A673 (cell line): ENCODE measurements at regions not wholly inside any gene's neighbourhood (a gene's known extent, or its start where the extent isn't known, plus 50 kb on each side); places are given as distances from the start of the nearest gene placed in this dataset.
"Not testable (repeated sequence)": the region's sequence is repeated elsewhere in the genome, so short reads cannot be mapped to it uniquely, and the experiment has no call there.

Experiments used
- CTCF ChIP-seq: fragments of 300-800, 200-600 bp; sonication (generic); conservative IDR thresholded peaks from 2 replicates; pipeline ENCODE4 v1.5.1; 2017; ENCODE audit warnings: low read depth, mild to moderate bottlenecking, antibody characterized with exemption, low read length, moderate library complexity, mixed read lengths
- EZH2 ChIP-seq: fragments of 200-600 bp; sonication (generic); IDR thresholded peaks from 2 replicates; pipeline ENCODE4 v1.6.1; 2017; ENCODE audit warnings: borderline replicate concordance, low read depth, mild to moderate bottlenecking, mixed read lengths, antibody characterized with exemption, low read length; ENCODE audit not compliant: poor library complexity, severe bottlenecking

DNA sequence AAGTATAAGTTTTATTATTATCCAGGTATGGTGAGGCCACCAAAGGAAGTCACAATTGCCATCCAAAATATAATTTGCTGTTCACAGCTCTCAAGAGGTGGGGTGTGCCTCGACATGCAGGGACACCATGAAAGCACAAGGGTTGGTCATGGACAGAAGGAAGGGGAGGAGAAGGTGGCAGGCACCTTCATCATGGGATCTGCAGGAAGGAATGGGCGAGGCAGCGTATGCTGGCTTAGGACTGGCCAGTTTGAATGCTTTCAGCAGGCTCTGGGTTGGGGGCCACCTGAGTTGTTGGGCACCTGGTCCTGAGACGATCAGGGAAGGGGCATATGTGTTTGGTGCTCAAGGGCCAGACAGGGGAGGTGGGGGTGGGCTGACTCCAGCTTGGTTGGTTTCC, 777.2 kb upstream of the TPTE start:
- not testable (repeated sequence) for TF ChIP-seq CTCF, EZH2
